Endothelial cell of umbilical vein (primary cell): ENCODE measurements at regions not wholly inside any gene's neighbourhood (a gene's known extent, or its start where the extent isn't known, plus 50 kb on each side); places are given as distances from the start of the nearest gene placed in this dataset.

Experiments used
- BruUV-seq: library from RNA; stranded (reverse); fragments of 400-500 nt; replicated peaks from 2 replicates; lab custom pipeline; 2021; lab: Mats Ljungman, UMichigan
- CTCF ChIA-PET: fragments of 300-600, 350-600 bp; sonication (Branson Sonifier 250); formaldehyde crosslinking; loops from one replicate; lab custom pipeline; 2021; ENCODE audit warnings: antibody characterized with exemption, inconsistent platforms; lab: Charles Lee
- POLR2A ChIA-PET: fragments of 300-600, 350-600 bp; sonication (Branson Sonifier 250); formaldehyde crosslinking; loops from one replicate; lab custom pipeline; 2021; ENCODE audit warnings: antibody characterized with exemption, inconsistent platforms; lab: Charles Lee
- DNase-seq: peaks from one replicate; pipeline ENCODE4 v3.0.0-alpha.2; 2011; ENCODE audit warnings: low read depth, low spot score
- FAIRE-seq: peaks from 2 replicates; lab custom pipeline; 2011; peaks lifted over from hg19 to GRCh38; lab: Jason Lieb, UNC
- H2AFZ ChIP-seq: 2 replicates; pipeline ENCODE4 v1.6.0; 2012; ENCODE audit warnings: low read depth, low read length, control low read depth, inconsistent platforms
- H3K27ac ChIP-seq: 2 replicates; pipeline ENCODE4 v1.5.1; 2011; ENCODE audit warnings: low read depth, mild to moderate bottlenecking, control low read depth, low read length, moderate library complexity; ENCODE audit not compliant: insufficient read depth
- H3K27me3 ChIP-seq, 2 experiments: 2 replicates each; pipeline versions ENCODE4 v1.6.0 to v1.6.1; 2011; ENCODE audit warnings: low read length in 2 of 2, mixed read lengths in 1 of 2; ENCODE audit not compliant: control insufficient read depth in 2 of 2, insufficient read depth in 2 of 2
- H3K36me3 ChIP-seq, 2 experiments: 2 replicates in 1 of 2; 3 replicates in 1 of 2; pipeline ENCODE4 v1.5.1; 2011; ENCODE audit warnings: low read length in 2 of 2, mild to moderate bottlenecking in 1 of 2, moderate library complexity in 1 of 2; ENCODE audit not compliant: control insufficient read depth in 2 of 2, insufficient read depth in 2 of 2; ENCODE audit errors: extremely low read depth in 1 of 2
- H3K4me1 ChIP-seq: 3 replicates; pipeline ENCODE4 v1.5.1; 2011; ENCODE audit warnings: mild to moderate bottlenecking, low read length; ENCODE audit not compliant: control insufficient read depth, insufficient read depth; ENCODE audit errors: extremely low read depth
- H3K4me2 ChIP-seq: 2 replicates; pipeline ENCODE4 v1.6.1; 2011; ENCODE audit warnings: low read length, control low read depth, mixed read lengths; ENCODE audit not compliant: insufficient read depth
- H3K4me3 ChIP-seq, 3 experiments: fragments of 200-600 bp in 1 of 3; sonication (generic), shearing (Covaris generic) in 1 of 3; replicated peaks in 1 of 3; 2 replicates each; pipeline ENCODE4 v1.5.1; 2011 to 2016; ENCODE audit warnings: control low read depth in 3 of 3, low read length in 3 of 3, mild to moderate bottlenecking in 2 of 3, inconsistent platforms in 1 of 3, low read depth in 1 of 3, moderate library complexity in 1 of 3; ENCODE audit not compliant: insufficient read depth in 1 of 3
- H3K79me2 ChIP-seq: 2 replicates; pipeline ENCODE4 v1.6.0; 2012; ENCODE audit warnings: low read length, inconsistent platforms; ENCODE audit not compliant: control insufficient read depth, insufficient read depth
- H3K9ac ChIP-seq: replicated peaks from 2 replicates; pipeline ENCODE3; 2011; ENCODE audit warnings: low read length, control low read depth; ENCODE audit not compliant: insufficient read depth; ENCODE audit errors: extremely low read depth
- H3K9me1 ChIP-seq: replicated peaks from 3 replicates; pipeline ENCODE4 v1.6.0; 2011; ENCODE audit warnings: mild to moderate bottlenecking, low read length; ENCODE audit not compliant: control insufficient read depth, insufficient read depth; ENCODE audit errors: extremely low read depth
- H3K9me3 ChIP-seq: replicated peaks from 2 replicates; pipeline ENCODE4 v1.5.1; 2012; ENCODE audit warnings: low read length, inconsistent platforms; ENCODE audit not compliant: control insufficient read depth, insufficient read depth
- H4K20me1 ChIP-seq: replicated peaks from 2 replicates; pipeline ENCODE3; 2011; ENCODE audit warnings: mild to moderate bottlenecking, low read length; ENCODE audit not compliant: control insufficient read depth, insufficient read depth; ENCODE audit errors: extremely low read depth
- EZH2 ChIP-seq: IDR thresholded peaks from 2 replicates; pipeline ENCODE4 v1.6.1; 2012; ENCODE audit warnings: borderline replicate concordance, low read depth, mild to moderate bottlenecking, moderate library complexity, low read length, inconsistent platforms; ENCODE audit not compliant: severe bottlenecking
- FOS ChIP-seq: IDR thresholded peaks from 2 replicates; pipeline ENCODE4 v1.6.1; 2011; ENCODE audit warnings: mild to moderate bottlenecking, low read length, moderate library complexity, borderline replicate concordance; ENCODE audit not compliant: insufficient read depth
- GATA2 ChIP-seq: IDR thresholded peaks from 2 replicates; pipeline ENCODE4 v1.7.0; 2011; ENCODE audit warnings: low read depth, mild to moderate bottlenecking, moderate library complexity, mixed read lengths, low read length; ENCODE audit not compliant: insufficient read length, insufficient read depth
- JUN ChIP-seq: IDR thresholded peaks from 2 replicates; pipeline ENCODE4 v1.6.1; 2011; ENCODE audit warnings: borderline replicate concordance, low read depth; ENCODE audit not compliant: insufficient read length, insufficient read depth
- MAX ChIP-seq: IDR thresholded peaks from 2 replicates; pipeline ENCODE4 v1.6.1; 2011; ENCODE audit not compliant: insufficient read depth, insufficient read length
- MYC ChIP-seq: IDR thresholded peaks from one replicate; pipeline ENCODE4 v1.6.1; 2011; ENCODE audit warnings: mild to moderate bottlenecking, low read depth, low read length
- POLR2A ChIP-seq: IDR thresholded peaks from 2 replicates; pipeline ENCODE4 v1.6.1; 2012; ENCODE audit warnings: low read depth, mild to moderate bottlenecking, control low read depth, low read length
- POLR2AphosphoS5 ChIP-seq: IDR thresholded peaks from 2 replicates; pipeline ENCODE4 v1.6.1; 2012; ENCODE audit warnings: low read depth, mild to moderate bottlenecking, control low read depth, low read length, moderate library complexity; ENCODE audit not compliant: insufficient read depth
- dilution Hi-C: fragments of 300-500 bp; cut with MboI; formaldehyde crosslinking; loops from one replicate; pipeline ENCODE4 v1.15.0; 2019; ENCODE audit warnings: low sequenced_read_pairs; ENCODE audit not compliant: extremely low pct_ligation_motif_present
- intact Hi-C: fragments of 100-400 bp; cut with micrococcal nuclease; formaldehyde crosslinking; loops from one replicate; pipeline ENCODE4 v1.10.0; 2022
- TF ChIP-seq, protein P1 (sequence below), 2 donors: IDR thresholded peaks; 1 replicate in 1 of 2; 2 replicates in 1 of 2; pipeline ENCODE4 v1.5.1; 2011; ENCODE audit warnings: low read length in 2 of 2, mild to moderate bottlenecking in 2 of 2, moderate library complexity in 2 of 2, control low read depth in 1 of 2, inconsistent platforms in 1 of 2, low read depth in 1 of 2; ENCODE audit not compliant: insufficient read depth in 1 of 2; ENCODE audit errors: extremely low read depth in 1 of 2

DNA sequence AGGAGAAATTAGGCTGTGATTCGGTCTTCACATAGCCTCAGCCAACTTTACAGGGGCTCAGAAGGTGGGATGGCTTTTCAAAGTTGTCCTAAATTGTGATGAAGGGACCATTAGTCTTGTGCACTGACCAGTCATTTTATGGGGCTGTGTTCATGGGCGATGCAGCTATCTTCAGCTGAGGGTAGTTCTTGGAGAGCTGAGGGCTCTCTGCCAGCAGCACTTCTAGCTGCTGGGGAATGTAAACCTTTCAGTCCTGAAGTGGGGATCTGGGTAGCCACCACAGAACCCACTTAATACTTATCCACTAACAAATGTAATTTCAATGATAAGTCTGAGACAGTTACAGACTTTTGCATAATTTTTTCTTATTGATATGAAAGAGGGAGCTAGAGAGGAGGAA, 270.6 kb downstream of the AEBP2 start:
- dilution Hi-C loops: no loop called here
- no peak overlapping the region for H3K9ac ChIP-seq
- H4K20me1 ChIP-seq: no peaks in the 10 kb centered on the region
- H3K27ac ChIP-seq: no peak overlapping the region
- no peaks in the 10 kb centered on the region for H3K79me2 ChIP-seq
- peaks cover 13% of the 10 kb centered on the region for H3K4me1 ChIP-seq
- ChIA-PET CTCF (interaction anchor here (1.5 kb wide), 1 partner anchor 27 kb away, joined by 4 read pairs; no protein-coding TSS in a partner anchor), POLR2A (no interaction called here)
- H3K4me3 ChIP-seq: no peak overlapping the region
- H3K36me3 ChIP-seq: no peaks in the 10 kb centered on the region
- TF ChIP-seq EZH2: no peak
- no peak for TF ChIP-seq POLR2AphosphoS5
- no peak for TF ChIP-seq MYC
- no peak for TF ChIP-seq JUN
- TF ChIP-seq, protein P1, sequence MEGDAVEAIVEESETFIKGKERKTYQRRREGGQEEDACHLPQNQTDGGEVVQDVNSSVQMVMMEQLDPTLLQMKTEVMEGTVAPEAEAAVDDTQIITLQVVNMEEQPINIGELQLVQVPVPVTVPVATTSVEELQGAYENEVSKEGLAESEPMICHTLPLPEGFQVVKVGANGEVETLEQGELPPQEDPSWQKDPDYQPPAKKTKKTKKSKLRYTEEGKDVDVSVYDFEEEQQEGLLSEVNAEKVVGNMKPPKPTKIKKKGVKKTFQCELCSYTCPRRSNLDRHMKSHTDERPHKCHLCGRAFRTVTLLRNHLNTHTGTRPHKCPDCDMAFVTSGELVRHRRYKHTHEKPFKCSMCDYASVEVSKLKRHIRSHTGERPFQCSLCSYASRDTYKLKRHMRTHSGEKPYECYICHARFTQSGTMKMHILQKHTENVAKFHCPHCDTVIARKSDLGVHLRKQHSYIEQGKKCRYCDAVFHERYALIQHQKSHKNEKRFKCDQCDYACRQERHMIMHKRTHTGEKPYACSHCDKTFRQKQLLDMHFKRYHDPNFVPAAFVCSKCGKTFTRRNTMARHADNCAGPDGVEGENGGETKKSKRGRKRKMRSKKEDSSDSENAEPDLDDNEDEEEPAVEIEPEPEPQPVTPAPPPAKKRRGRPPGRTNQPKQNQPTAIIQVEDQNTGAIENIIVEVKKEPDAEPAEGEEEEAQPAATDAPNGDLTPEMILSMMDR (IDR thresholded peaks at IDR 0.05; ENCODE audit: extremely low read depth in 1 of 2, insufficient read depth in 1 of 2, low read depth in 1 of 2, low read length in 2 of 2): no peak
- no peak for TF ChIP-seq MAX
- TF ChIP-seq FOS: no peak
- TF ChIP-seq POLR2A: no peak
- TF ChIP-seq GATA2: no peak
- H2AFZ ChIP-seq: no peak overlapping the region
- no peaks in the 10 kb centered on the region for H3K27me3 ChIP-seq
- intact Hi-C loops: no loop called here
- DNase-seq (no peak), FAIRE-seq (no peak)
- no peaks in the 10 kb centered on the region for H3K9me1 ChIP-seq
- H3K9me3 ChIP-seq: no peaks in the 10 kb centered on the region
- no peak overlapping the region for H3K4me2 ChIP-seq
- no TSS peak for BruUV-seq
